ENCODE measurements at regions not wholly inside any gene's neighbourhood (a gene's known extent, or its start where the extent isn't known, plus 50 kb on each side); places are given as distances from the start of the nearest gene placed in this dataset.

DNA sequence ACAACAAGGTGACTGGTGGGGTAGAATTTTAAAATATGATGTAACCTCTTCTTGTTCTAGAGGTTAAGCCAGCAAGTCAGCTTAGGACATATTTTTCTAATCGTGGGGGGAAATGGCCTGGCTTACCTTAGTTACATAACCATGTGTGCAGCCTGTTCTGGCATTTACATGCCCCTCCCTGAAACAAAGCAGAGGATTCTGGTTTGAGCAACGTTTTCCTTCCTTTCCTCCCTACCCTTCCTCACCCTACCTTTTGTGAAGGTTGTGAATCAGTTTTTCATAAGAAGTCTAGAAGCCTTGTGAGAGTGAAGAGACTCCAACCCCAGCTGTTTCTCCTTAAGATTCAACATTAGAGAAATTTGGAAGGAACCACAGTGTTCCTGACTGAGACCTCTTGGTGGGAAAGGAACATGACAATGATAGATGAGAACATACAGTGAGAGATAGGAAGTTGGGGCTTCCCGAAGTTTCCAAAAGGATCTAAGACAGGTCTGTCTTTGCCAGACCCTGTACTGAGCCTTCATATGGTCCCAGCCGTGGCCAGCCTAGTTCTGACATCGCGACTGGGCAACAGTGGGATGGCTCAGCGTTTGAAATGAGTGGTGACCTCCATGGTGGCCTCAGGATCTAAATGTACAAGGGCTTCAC is 365.2 kb downstream of the SPATA31D1 start:
- no peak for DNase-seq (ENCODE audit: low read depth)
- TF ChIP-seq, protein P1, sequence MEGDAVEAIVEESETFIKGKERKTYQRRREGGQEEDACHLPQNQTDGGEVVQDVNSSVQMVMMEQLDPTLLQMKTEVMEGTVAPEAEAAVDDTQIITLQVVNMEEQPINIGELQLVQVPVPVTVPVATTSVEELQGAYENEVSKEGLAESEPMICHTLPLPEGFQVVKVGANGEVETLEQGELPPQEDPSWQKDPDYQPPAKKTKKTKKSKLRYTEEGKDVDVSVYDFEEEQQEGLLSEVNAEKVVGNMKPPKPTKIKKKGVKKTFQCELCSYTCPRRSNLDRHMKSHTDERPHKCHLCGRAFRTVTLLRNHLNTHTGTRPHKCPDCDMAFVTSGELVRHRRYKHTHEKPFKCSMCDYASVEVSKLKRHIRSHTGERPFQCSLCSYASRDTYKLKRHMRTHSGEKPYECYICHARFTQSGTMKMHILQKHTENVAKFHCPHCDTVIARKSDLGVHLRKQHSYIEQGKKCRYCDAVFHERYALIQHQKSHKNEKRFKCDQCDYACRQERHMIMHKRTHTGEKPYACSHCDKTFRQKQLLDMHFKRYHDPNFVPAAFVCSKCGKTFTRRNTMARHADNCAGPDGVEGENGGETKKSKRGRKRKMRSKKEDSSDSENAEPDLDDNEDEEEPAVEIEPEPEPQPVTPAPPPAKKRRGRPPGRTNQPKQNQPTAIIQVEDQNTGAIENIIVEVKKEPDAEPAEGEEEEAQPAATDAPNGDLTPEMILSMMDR (IDR thresholded peaks at IDR 0.05; ENCODE audit: control insufficient read depth, extremely low read depth, insufficient read depth), result no peak
- no peak overlapping the region for H3K4me3 ChIP-seq (ENCODE audit: low read depth, low read length)

DNA sequence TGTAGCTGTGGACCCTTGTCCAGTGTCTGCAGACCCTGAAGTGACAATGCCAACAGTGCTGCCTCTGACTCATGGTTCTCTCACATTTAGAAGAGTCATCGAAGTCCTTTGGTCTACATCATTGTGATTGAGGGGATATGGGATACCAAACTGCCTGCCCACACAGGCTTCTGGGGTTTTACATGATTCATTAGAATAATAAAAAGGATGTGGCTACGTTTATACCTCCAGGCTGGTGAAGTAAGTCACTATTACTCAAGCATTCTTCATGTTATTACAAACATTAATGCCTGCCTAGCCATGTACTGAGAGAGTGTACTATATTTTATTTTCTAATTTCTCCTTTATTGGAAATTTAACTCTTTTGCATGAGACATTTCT is 365.7 kb downstream of the SPATA31D1 start:
- no peak overlapping the region for H3K4me3 ChIP-seq (ENCODE audit: low read depth, low read length)
- TF ChIP-seq, protein P1 (IDR thresholded peaks at IDR 0.05; ENCODE audit: control insufficient read depth, extremely low read depth, insufficient read depth), result no peak
- no peak for DNase-seq (ENCODE audit: low read depth)

DNA sequence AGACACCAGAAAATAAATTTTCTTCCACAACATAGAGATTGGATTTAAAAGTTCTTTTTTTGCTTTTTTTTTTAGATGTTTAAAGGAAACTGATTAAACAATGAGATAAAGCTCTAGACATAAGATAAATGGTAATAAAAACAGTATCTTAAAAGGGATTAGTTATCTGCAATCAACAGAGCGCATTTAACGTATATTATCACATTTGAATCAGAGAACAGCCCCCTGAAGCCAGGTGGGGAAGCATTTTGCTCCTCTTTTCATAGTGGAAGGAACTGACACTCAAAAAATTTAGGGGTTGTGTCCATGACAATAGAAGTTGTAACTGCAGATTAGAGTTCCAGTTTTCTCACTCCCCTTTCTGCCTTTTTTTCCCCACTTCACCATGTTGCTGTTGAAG is 367.6 kb downstream of the SPATA31D1 start:
- no peak for DNase-seq (ENCODE audit: low read depth)
- TF ChIP-seq, protein P1 (IDR thresholded peaks at IDR 0.05; ENCODE audit: control insufficient read depth, extremely low read depth, insufficient read depth), result no peak
- H3K4me3 ChIP-seq (ENCODE audit: low read depth, low read length), result no peak overlapping the region

DNA sequence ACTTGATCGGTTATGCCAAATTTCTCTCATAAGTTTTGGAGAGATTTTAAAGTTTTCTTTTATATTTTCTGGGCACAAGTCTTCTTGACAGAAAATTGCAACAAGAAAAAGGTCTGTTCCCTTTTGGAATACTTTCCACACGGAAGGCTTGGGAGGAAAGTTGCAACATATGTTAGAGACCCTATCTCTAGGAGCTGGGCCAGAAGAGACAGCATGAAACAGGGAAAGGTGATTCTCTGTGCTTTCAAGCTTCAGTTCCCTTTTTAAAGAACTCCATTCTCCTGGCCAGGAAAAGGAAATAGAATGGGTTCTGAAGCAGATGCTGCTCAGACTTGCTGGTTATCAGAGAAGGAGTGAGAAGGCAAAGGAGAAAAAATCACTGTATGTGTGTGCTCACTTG is 368.3 kb downstream of the SPATA31D1 start:
- TF ChIP-seq, protein P1 (IDR thresholded peaks at IDR 0.05; ENCODE audit: control insufficient read depth, extremely low read depth, insufficient read depth), result no peak
- no peak for DNase-seq (ENCODE audit: low read depth)
- H3K4me3 ChIP-seq (ENCODE audit: low read depth, low read length), result no peak overlapping the region

DNA sequence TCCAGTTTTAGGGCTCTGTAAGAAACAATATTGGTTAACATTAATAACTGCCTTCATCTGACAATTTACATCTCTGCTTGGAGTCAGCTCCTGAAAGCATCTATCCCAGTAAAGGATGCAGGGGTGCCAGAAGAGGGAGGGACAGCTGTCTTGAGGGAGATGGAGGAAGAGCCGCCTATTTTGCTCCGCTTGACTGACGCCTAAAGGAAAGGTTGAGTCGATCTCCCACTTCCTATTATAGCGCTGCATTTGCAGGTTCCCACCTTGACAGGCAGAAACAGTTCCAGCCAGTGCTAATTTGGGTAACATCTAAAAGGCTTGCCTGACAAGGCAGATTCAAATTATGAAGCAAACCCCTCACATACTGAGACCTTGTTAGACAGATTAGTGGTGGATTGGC is 374.6 kb downstream of the SPATA31D1 start:
- TF ChIP-seq, protein P1 (IDR thresholded peaks at IDR 0.05; ENCODE audit: control insufficient read depth, extremely low read depth, insufficient read depth), result no peak
- no peak overlapping the region for H3K4me3 ChIP-seq (ENCODE audit: low read depth, low read length)
- no peak for DNase-seq (ENCODE audit: low read depth)

DNA sequence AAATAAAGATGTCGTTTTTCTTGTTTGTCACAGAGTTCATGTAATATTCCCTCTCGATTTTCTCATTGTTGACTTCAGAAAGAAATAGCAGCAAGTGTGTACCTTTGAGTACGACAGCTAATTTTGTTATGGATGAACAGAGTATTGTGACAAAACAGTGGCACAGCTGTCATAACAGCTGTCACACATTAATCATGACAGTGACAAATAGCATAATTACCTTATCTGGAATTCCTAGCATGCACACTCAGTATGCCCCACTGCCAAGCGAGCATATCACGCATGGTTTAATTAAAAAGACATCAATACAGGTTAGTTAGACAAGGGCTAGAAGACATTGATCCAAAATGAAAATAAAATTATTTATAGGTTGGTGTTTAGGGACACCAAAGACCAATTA is 375.1 kb downstream of the SPATA31D1 start:
- TF ChIP-seq, protein P1 (IDR thresholded peaks at IDR 0.05; ENCODE audit: control insufficient read depth, extremely low read depth, insufficient read depth), result no peak
- no peak for DNase-seq (ENCODE audit: low read depth)
- no peak overlapping the region for H3K4me3 ChIP-seq (ENCODE audit: low read depth, low read length)

DNA sequence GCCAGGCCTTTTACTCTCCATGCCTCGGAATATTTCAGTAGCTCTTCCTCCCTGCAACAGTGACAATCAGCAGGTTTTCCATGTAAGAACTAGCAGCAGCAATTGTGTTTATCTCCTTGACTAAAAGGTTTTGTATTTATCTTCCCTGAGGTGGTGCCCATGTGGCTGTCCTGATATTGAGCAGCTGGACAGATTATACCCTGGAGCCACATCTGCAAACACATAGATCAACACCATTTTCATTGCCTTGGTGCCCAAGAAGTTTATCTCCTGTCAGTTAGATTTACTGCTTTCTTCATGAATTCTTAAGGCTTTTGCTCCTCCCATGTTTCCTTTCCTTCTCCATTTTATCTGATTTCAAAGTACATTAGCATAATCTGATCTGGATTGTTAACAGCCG is 378.4 kb downstream of the SPATA31D1 start:
- DNase-seq (ENCODE audit: low read depth), result peak; percentile 46
- TF ChIP-seq, protein P1 (IDR thresholded peaks at IDR 0.05; ENCODE audit: control insufficient read depth, extremely low read depth, insufficient read depth), result no peak
- no peak overlapping the region for H3K4me3 ChIP-seq (ENCODE audit: low read depth, low read length)
